ENCODE measurements at regions not wholly inside any gene's neighbourhood (a gene's known extent, or its start where the extent isn't known, plus 50 kb on each side); places are given as distances from the start of the nearest gene placed in this dataset.

GRCh38 chr4:84046551-84046950 lies 452.5 kb downstream of the NKX6-1 start:
- Mint-ChIP-seq H3K36me3 (ENCODE audit: low read depth) (no peaks in the 10 kb centered on the region), H3K27me3 (no peaks in the 10 kb centered on the region), H3K9me3 (no peaks in the 10 kb centered on the region), H3K27ac (no peak overlapping the region), H3K4me3 (no peak overlapping the region), H3K4me1 (ENCODE audit: low read depth) (no peaks in the 10 kb centered on the region)
- intact Hi-C loops (cut with micrococcal nuclease), result no loop called here

- Mint-ChIP-seq H3K4me1 (ENCODE audit: low read depth) (no peaks in the 10 kb centered on the region), H3K27ac (no peak overlapping the region), H3K36me3 (ENCODE audit: low read depth) (no peaks in the 10 kb centered on the region), H3K27me3 (no peaks in the 10 kb centered on the region), H3K9me3 (no peaks in the 10 kb centered on the region), H3K4me3 (no peak overlapping the region)
- intact Hi-C loops (cut with micrococcal nuclease), result no loop called here
These were observed 457.7 kb downstream of the NKX6-1 start for GRCh38 chr4:84041426-84041825.

- no peaks in the 10 kb centered on the region for H3K27me3 Mint-ChIP-seq
- H3K9me3 Mint-ChIP-seq, result no peaks in the 10 kb centered on the region
- no peaks in the 10 kb centered on the region for H3K36me3 Mint-ChIP-seq (ENCODE audit: low read depth)
- intact Hi-C loops (cut with micrococcal nuclease), result no loop called here
- H3K4me1 Mint-ChIP-seq (ENCODE audit: low read depth), result no peaks in the 10 kb centered on the region
- H3K4me3 Mint-ChIP-seq, result no peak overlapping the region
- H3K27ac Mint-ChIP-seq, result no peak overlapping the region
These were observed 463.5 kb downstream of the NKX6-1 start for GRCh38 chr4:84035568-84035967.

GRCh38 chr4:84032372-84032771 lies 466.7 kb downstream of the NKX6-1 start:
- Mint-ChIP-seq H3K27me3 (no peaks in the 10 kb centered on the region), H3K27ac (no peak overlapping the region), H3K9me3 (no peaks in the 10 kb centered on the region), H3K36me3 (ENCODE audit: low read depth) (no peaks in the 10 kb centered on the region), H3K4me1 (ENCODE audit: low read depth) (no peaks in the 10 kb centered on the region), H3K4me3 (no peak overlapping the region)
- intact Hi-C loops (cut with micrococcal nuclease), result no loop called here

GRCh38 chr4:84031401-84031800 lies 467.7 kb downstream of the NKX6-1 start:
- Mint-ChIP-seq H3K4me3 (no peak overlapping the region), H3K36me3 (ENCODE audit: low read depth) (no peaks in the 10 kb centered on the region), H3K4me1 (ENCODE audit: low read depth) (no peaks in the 10 kb centered on the region), H3K27me3 (no peaks in the 10 kb centered on the region), H3K9me3 (no peaks in the 10 kb centered on the region), H3K27ac (no peak overlapping the region)
- intact Hi-C loops (cut with micrococcal nuclease), result no loop called here

- Mint-ChIP-seq H3K4me3 (no peak overlapping the region), H3K27ac (no peak overlapping the region), H3K27me3 (no peaks in the 10 kb centered on the region), H3K36me3 (ENCODE audit: low read depth) (no peaks in the 10 kb centered on the region), H3K4me1 (ENCODE audit: low read depth) (no peaks in the 10 kb centered on the region), H3K9me3 (no peaks in the 10 kb centered on the region)
- intact Hi-C loops (cut with micrococcal nuclease), result no loop called here
These were observed 470.8 kb downstream of the NKX6-1 start for GRCh38 chr4:84028340-84028739.

- no peaks in the 10 kb centered on the region for H3K27me3 Mint-ChIP-seq
- H3K4me3 Mint-ChIP-seq, result no peak overlapping the region
- H3K4me1 Mint-ChIP-seq (ENCODE audit: low read depth), result no peaks in the 10 kb centered on the region
- intact Hi-C loops (cut with micrococcal nuclease), result no loop called here
- no peak overlapping the region for H3K27ac Mint-ChIP-seq
- H3K9me3 Mint-ChIP-seq, result no peaks in the 10 kb centered on the region
- no peaks in the 10 kb centered on the region for H3K36me3 Mint-ChIP-seq (ENCODE audit: low read depth)
These were observed 474.7 kb downstream of the NKX6-1 start for GRCh38 chr4:84024405-84024804.

- Mint-ChIP-seq H3K4me1 (ENCODE audit: low read depth) (no peaks in the 10 kb centered on the region), H3K27me3 (no peaks in the 10 kb centered on the region), H3K9me3 (no peaks in the 10 kb centered on the region), H3K27ac (no peak overlapping the region), H3K36me3 (ENCODE audit: low read depth) (no peaks in the 10 kb centered on the region), H3K4me3 (no peak overlapping the region)
- intact Hi-C loops (cut with micrococcal nuclease), result no loop called here
These were observed 476.5 kb downstream of the NKX6-1 start for GRCh38 chr4:84022564-84022963.

GRCh38 chr4:84019626-84020025 lies 479.5 kb downstream of the NKX6-1 start:
- Mint-ChIP-seq H3K36me3 (ENCODE audit: low read depth) (no peaks in the 10 kb centered on the region), H3K27ac (no peak overlapping the region)

GRCh38 chr4:84003046-84003445 lies 467.1 kb downstream of the GPAT3 start:
- Mint-ChIP-seq H3K27ac (no peak overlapping the region), H3K4me1 (ENCODE audit: low read depth) (no peaks in the 10 kb centered on the region), H3K4me3 (no peak overlapping the region), H3K36me3 (ENCODE audit: low read depth) (no peaks in the 10 kb centered on the region), H3K9me3 (no peaks in the 10 kb centered on the region), H3K27me3 (no peaks in the 10 kb centered on the region)
- intact Hi-C loops (cut with micrococcal nuclease), result no loop called here

More at GRCh38 chr4:84019626-84020025, 479.5 kb downstream of the NKX6-1 start:
- no peaks in the 10 kb centered on the region for H3K9me3 Mint-ChIP-seq
- H3K27me3 Mint-ChIP-seq, result no peaks in the 10 kb centered on the region
- intact Hi-C loops (cut with micrococcal nuclease), result no loop called here
- H3K4me3 Mint-ChIP-seq, result no peak overlapping the region
- no peaks in the 10 kb centered on the region for H3K4me1 Mint-ChIP-seq (ENCODE audit: low read depth)

GRCh38 chr4:84001876-84002569 lies 466.1 kb downstream of the GPAT3 start:
- Mint-ChIP-seq H3K27me3 (no peaks in the 10 kb centered on the region), H3K36me3 (ENCODE audit: low read depth) (no peaks in the 10 kb centered on the region), H3K27ac (no peak overlapping the region), H3K4me3 (no peak overlapping the region), H3K4me1 (ENCODE audit: low read depth) (no peaks in the 10 kb centered on the region), H3K9me3 (no peaks in the 10 kb centered on the region)
- intact Hi-C loops (cut with micrococcal nuclease), result no loop called here

GRCh38 chr4:83996254-83996653 lies 460.3 kb downstream of the GPAT3 start:
- H3K27me3 Mint-ChIP-seq, result no peaks in the 10 kb centered on the region
- H3K4me1 Mint-ChIP-seq (ENCODE audit: low read depth), result no peaks in the 10 kb centered on the region

GRCh38 chr4:83993774-83994173 lies 457.9 kb downstream of the GPAT3 start:
- Mint-ChIP-seq H3K4me3 (no peak overlapping the region), H3K9me3 (no peaks in the 10 kb centered on the region), H3K36me3 (ENCODE audit: low read depth) (no peaks in the 10 kb centered on the region), H3K27me3 (no peaks in the 10 kb centered on the region), H3K27ac (no peak overlapping the region), H3K4me1 (ENCODE audit: low read depth) (no peaks in the 10 kb centered on the region)
- intact Hi-C loops (cut with micrococcal nuclease), result no loop called here

More at GRCh38 chr4:83996254-83996653, 460.3 kb downstream of the GPAT3 start:
- intact Hi-C loops (cut with micrococcal nuclease), result no loop called here
- Mint-ChIP-seq H3K4me3 (no peak overlapping the region), H3K9me3 (no peaks in the 10 kb centered on the region), H3K27ac (no peak overlapping the region), H3K36me3 (ENCODE audit: low read depth) (no peaks in the 10 kb centered on the region)

- H3K4me3 Mint-ChIP-seq, result no peak overlapping the region
These were observed 453.9 kb downstream of the GPAT3 start for GRCh38 chr4:83989835-83990234.

GRCh38 chr4:83981156-83981555 lies 445.2 kb downstream of the GPAT3 start:
- H3K4me3 Mint-ChIP-seq, result no peak overlapping the region
- H3K9me3 Mint-ChIP-seq, result no peaks in the 10 kb centered on the region
- H3K4me1 Mint-ChIP-seq (ENCODE audit: low read depth), result no peaks in the 10 kb centered on the region
- intact Hi-C loops (cut with micrococcal nuclease), result no loop called here
- H3K36me3 Mint-ChIP-seq (ENCODE audit: low read depth), result no peaks in the 10 kb centered on the region
- H3K27me3 Mint-ChIP-seq, result no peaks in the 10 kb centered on the region
- H3K27ac Mint-ChIP-seq, result no peak overlapping the region

More at GRCh38 chr4:83989835-83990234, 453.9 kb downstream of the GPAT3 start:
- H3K9me3 Mint-ChIP-seq, result no peaks in the 10 kb centered on the region
- no peak overlapping the region for H3K27ac Mint-ChIP-seq
- no peaks in the 10 kb centered on the region for H3K4me1 Mint-ChIP-seq (ENCODE audit: low read depth)
- H3K36me3 Mint-ChIP-seq (ENCODE audit: low read depth), result no peaks in the 10 kb centered on the region
- intact Hi-C loops (cut with micrococcal nuclease), result no loop called here
- no peaks in the 10 kb centered on the region for H3K27me3 Mint-ChIP-seq

All from dendritic cell treated with granulocyte-macrophage colony-stimulating factor and Interleukin-4, amounts not matched to agents 40 ng/mL and 50 ng/mL, for 4 days (primary cell).